GM18870 (cell line): ENCODE measurements at regions not wholly inside any gene's neighbourhood (a gene's known extent, or its start where the extent isn't known, plus 50 kb on each side); places are given as distances from the start of the nearest gene placed in this dataset.
A peak's percentile ranks its signal among the peaks of the same experiment; 100 is the strongest.

Experiments used
- ATAC-seq: cut with Tn5 transposase; IDR thresholded peaks from one replicate; pipeline ENCODE4 v1.9.1; 2021; ENCODE audit warnings: moderate library complexity; ENCODE audit not compliant: unreplicated experiment

DNA sequence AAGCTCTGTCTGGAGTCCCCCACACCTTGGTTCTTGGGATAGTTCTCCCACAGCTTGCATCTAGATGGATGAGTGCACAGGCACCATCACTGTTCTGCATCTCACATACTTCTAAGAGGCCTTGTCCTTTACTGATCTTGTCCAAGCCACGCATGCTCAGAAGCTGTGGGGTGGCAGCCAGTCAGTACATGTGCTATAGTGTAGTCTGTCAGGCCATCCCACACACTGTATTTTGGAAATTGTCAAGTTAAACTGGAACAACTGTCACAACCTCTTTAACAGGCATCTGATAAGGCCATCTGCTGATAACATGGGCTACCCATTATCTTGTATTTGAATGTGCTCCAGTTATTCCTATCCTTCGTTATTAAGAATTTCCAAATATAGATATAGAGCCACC lies 296.5 kb upstream of the AZI2 start:
- no peak for ATAC-seq

DNA sequence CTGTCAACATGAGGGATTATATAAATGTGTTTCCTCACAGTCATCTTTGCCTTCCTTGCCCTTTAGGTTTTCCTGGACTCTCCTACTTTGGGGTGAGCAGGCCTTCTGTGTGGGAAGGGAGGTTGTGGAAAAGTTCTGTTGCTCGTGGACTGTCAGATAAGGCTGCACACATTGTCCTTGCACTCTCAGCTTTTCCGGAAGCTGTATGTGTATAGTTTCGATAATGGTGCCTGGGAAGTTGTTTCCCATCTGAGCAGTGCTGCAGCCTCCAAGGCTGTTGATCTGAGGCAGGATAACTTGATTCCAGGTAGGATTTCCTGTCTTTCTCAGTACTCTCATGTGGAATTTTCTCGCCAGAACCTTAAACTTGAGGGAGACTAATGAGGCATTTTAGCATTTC lies 297.8 kb upstream of the AZI2 start:
- ATAC-seq = no peak

DNA sequence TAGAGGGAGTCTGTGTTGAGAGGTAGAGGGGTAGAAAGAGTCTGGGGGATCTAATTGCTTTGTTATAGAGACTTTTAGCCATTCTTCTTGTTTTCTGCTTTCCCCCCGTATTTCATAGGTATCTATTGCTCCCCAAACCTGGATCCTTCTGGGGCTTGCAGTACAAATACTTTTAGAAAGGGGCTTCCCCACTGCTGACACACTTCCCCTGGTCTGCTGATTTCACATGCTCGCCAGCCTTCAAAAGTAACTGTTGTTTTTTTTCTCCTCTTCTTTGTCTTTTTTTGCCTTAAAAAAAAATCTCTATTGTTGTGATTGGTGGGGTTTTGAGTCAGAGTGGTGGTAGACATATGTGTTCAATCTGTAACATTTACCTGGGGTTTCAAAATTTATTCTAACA lies 300.6 kb upstream of the AZI2 start:
- no peak for ATAC-seq

DNA sequence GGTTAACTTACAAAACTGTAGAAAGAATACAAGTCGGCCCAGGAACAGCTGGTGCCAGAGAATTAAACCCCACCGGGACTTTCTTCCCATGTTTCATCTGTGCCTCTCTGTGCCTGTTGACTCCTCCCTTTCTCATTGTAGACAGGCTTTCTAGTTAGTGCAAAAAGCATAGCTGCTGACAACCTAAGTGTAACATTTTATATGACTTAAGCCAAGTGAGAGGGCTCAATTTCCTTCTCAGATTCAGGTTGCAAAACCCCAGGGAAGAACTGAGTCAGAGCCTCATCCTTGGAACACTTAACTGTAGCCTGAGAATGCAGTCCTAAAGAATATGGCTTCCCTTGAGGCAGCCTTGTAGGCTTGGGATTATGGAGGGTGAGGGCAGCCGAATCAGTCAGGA lies 302.5 kb upstream of the AZI2 start:
- ATAC-seq = no peak

DNA sequence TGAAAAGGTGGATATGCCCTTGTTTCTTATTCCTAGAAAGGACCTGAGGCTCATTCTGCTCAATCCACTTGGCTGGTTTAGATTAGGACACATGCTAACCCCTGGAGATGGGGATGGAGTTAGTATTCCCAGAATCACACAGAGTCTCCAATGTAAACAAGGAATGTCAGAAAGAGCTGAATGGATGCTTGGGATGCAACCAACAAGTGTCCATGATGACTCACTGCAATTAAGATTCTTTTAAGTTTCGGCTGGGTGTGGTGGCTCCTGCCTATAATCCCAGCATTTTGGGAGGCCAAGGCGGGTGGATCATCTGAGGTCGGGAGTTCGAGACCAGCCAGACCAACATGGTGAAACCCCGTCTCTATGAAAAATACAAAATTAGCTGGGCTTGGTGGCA lies 315.5 kb upstream of the AZI2 start:
- ATAC-seq = no peak

DNA sequence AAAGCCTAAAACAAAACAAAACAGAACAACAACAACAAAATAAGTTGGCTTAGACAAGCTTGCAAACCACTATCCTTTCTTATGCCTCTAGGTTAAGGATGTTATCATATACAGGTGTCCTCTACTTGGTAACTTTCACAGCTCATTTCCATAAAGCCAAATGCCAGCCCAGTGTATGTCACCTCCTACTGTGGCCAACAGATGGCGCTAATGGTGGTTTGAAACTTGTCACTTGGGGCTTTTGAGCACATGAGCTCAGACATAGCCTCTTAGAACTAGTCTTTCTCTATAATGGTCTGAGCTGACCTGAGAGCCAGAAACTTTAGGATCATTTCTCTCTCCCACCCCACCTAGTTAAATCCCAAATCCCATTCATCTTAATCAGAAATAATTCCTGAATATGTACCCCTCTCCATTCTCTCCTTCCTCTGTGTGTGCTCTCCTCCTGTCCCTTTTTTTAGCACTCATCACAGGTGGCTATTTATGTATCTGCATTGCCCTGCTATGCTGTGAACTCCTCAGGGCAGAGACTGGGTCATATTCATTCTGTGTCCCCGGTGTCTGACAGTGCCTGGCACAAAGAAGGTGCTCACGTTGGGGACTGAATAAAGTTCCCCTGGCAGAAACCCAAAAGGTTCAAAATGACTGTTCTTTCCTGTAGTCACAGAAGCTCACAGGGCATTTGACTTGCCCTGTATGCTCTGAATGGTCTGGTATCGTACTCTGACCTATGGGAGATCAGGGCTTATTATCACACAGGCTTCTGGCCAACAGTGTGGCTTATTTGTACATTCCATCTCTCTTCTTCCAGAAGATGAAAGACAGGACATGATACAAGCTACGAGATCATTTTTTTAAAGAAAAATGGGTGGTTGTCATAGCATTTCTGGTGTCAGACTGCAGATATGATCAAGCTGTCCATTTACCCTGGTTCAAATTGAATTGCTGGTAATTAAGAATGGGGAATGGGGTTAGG lies 319.3 kb upstream of the AZI2 start:
- ATAC-seq = peak; percentile 89

DNA sequence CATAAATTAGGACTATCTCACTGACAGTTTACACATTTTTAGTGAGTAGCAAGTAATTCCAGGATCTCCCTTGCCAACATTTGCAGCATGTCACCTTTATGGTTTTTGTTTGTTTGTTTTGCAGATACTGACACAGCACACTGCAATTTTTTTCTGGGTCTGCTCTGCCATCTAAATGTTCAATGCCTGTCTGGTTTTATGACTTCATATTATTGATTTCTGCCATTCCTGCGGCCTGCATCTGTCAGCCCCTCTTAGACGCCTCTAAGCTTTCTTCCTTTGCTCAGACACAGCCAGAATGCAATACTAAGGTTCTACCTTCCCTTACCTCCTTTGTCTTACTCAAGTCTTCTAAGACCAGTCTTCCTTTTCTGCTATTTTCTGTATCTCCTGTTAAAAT lies 321.2 kb upstream of the AZI2 start:
- no peak for ATAC-seq

DNA sequence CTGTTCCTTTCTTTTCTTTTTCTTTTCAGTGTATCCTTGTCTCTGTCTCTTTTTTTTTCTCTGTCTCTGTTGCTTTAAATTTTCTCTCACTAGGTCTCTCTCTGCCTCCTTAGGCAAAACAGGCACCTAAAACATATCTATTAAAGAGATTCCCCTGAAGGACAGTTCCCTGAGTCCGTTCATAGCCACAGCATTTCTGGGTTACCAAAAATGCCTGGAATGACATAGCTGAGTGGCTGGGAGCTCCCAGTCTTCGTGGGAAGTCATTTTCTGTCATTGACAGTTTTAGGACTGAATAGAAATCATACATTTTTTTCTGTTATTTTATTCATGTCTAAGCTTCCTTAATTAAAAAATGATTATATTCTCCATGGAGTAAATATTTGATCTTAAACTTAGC lies 323.8 kb upstream of the AZI2 start:
- ATAC-seq = no peak

DNA sequence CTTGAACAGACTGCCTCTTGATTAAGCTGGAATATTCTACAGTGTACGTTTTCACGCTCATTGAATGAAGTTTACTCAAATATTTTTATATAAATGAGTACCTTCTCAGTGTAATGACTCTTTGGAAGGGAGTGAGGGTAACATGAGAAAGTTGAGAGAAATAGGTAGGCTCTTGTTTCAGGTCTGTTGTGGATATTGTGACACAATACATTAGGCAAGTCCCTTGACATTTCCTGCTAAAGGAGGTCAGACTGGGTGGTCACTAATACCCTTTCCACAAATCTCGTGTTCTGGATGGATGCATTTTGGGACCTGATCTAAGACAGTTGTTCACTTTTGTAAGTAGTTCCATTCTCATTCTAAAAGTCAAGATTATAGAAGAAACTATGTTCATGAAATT lies 324.8 kb upstream of the AZI2 start:
- no peak for ATAC-seq

DNA sequence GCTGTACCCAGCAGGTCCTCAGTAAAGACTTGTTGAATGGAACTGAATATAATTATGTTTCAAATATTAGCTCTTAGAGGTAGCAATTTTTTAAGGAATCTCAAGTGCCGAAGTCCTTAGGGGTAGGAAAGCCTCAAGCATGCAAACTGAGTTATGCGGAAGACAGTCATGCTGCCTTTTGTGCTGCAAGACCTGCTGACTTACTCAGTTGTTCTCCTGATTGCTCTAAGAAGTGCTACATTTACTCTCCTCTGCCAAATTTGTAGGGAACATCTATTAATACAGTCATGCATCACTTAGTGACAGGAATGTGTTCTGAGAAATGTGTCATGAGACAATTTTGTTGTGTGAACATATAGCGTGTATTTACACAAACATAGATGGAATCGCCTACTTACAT lies 325.6 kb upstream of the AZI2 start:
- ATAC-seq = no peak

DNA sequence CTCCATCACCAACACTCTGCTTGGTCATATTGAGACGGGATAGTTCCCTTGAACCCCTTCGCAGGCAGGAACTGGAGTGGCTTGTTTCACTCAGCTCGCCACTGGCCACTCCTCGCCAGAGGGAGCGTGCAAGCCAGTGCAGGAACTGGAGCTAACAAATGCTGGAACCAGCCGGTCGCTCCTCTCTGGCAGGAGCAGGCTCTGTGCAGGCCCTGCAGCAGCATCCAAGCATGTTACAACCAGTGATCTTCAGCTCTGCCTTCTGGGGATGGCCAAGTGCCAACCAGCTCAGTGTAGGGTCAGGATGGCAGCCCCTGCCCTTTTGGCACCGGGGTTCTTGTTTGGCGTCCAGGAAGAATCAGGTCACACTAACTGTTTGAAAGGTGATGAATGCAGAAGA lies 329.0 kb upstream of the AZI2 start:
- ATAC-seq = no peak

DNA sequence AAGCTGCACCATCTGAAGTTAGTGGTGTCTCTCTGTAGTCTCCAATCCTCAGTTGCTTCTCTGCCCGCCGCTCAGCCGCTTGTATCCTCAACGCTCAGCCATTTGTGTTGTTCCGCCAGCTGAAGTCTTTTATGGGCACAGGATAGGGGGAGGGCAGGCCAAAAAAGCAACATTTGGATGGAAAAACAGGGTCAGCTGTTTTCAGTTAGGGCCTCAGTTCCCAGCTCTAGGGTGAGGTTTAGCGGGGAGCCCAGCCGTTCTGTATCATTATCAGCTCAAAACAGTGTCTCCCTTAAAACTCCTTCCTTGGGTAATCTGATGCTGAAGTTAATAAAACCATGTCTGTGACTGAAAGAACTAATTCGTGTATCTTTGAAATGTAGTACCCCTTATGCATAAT lies 329.5 kb upstream of the AZI2 start:
- no peak for ATAC-seq

DNA sequence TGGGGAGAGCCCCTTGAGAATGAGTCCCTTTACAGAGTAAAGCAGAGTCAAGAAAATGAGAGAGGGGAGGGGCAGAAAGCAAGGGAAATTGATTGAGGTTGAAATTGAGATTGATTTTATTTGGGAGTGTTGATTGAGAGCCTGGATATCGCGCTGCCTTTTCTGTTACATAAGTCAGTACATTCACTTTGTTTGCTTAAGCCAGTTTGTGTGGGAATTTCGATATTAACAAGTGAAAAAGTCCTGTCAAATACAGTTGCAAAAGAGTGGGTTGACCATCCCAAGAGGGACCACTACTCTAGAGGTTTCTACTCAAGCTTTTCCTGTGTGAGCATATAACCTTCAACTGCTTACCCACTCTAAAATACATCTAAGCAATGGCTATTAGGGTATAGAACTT lies 331.4 kb upstream of the AZI2 start:
- no peak for ATAC-seq

DNA sequence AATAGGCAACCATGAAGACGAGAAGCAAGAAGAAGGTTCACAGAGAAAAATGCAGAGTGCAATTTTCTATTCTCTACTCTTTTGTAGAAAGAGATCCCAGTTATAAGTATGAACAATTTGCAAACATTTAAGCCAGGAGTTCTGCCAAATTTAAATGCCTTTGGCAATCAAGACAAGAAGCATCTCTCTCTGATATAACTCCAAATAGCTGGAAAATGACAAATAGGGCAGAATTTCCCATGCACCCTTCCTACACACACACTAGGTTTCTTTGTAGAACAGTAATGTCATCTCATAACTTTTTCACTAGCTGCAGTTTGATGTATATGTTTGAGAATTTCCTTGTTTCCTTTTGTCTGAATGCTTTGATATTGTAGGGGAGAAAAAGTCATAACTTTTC lies 333.5 kb upstream of the AZI2 start:
- ATAC-seq = no peak

DNA sequence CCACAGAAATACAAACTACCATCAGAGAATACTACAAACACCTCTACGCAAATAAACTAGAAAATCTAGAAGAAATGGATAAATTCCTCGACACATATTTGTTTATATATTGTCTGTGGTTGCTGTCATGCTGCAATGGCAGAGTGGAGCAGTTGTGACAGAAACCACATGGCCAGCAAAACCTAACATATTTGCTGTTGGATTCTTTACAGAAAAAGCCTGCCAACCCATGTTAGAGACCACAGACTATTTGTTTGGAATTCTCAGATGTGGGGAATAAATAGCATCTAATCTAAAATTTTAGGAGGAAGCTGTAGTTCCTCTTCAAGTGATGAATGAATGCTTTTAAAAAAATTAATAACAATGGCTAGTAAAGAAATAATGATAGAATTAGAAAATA lies 341.6 kb upstream of the AZI2 start:
- ATAC-seq = no peak

DNA sequence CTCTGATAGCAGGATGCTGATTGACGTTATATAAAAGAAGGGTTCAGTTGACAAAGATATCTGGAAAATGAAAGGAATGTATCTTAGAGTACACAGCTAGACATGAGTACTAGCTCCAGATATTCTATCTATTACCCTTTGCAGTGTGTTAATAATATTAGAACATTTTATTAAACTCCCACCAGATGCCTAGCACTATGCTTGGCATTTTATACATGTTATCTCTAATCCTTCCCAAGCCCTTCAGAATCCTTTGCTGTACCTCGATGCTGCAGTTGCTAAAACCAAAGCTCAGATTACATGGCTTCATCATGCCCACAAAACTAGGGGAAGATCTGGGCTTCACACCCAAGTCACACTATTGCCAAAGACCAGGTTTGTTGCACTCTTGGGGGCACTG lies 350.1 kb upstream of the AZI2 start:
- no peak for ATAC-seq

DNA sequence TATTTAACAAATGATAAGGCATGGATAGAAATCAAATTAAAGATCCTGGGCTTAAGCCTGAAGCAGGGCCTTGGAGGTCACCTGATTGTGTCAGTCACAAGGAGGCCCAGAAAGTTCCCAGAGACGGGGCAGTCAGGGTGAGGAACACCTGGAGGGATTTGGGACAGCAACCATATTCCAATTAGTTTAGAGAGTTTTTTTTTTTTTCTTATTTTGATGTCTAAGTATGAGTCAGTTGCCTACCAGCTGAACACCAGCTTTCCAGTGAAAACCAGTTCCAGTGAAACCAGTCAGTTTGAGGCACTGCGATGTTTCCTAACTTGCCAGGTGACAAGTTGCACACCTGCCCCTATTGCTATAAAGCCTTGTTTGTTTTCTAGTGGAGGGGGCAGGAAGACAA lies 350.7 kb upstream of the AZI2 start:
- ATAC-seq = no peak

DNA sequence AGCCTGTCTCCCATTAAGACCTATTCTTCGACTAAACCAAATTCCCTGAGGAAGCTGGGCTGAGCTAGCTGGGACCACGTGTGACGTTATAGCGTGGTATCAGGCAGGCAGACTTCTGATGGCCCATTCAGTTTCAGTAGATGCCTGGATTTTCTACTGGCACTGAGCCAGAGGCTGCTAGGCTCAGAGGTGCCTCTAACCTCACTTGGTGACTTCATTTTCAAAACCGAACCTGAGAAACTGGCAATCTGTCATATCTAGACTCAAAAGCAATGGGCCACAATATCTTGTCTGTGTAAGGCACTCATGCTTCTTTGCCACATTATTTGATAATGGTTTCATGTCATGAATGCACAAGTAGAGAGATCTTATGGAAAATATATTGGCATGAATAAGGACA lies 352.1 kb upstream of the AZI2 start:
- no peak for ATAC-seq

DNA sequence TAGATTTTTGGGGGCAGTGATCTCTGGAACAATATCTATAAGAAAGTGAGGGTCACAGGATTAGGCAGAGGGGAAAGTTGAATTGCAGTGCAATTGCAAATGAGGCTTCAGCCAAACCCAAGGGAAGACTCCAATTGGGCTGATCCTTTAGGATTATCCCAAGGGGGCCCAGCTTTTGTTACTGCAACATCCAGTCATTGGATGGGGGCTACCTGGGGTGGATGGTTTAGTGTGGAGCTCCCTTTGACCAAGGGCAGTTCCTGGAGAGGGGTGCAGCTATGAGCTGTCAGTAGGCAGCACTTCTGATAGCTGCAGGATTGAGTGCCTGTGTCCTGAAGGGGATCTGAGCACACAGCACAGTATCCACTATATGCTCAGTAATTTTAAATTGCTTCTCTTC lies 355.2 kb upstream of the AZI2 start:
- ATAC-seq = no peak

DNA sequence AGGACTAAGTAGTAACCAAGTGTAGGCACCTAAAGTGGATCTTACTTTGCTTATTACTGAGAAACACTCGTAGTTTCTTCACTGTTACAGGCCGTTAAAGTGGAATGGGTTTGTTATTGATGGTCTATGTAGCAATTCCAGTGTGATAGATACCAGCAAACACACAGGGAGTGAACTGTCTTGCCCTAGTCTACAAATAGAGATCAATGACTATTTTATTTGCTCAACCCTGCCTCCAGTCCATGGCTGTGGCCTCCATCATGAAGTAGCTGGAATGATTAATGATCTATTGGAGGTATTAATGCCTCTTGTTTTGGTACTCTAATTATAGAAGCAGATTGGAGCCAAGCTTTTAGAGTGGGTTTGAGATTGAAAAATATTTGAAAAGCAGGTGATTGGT lies 362.7 kb upstream of the AZI2 start:
- no peak for ATAC-seq

DNA sequence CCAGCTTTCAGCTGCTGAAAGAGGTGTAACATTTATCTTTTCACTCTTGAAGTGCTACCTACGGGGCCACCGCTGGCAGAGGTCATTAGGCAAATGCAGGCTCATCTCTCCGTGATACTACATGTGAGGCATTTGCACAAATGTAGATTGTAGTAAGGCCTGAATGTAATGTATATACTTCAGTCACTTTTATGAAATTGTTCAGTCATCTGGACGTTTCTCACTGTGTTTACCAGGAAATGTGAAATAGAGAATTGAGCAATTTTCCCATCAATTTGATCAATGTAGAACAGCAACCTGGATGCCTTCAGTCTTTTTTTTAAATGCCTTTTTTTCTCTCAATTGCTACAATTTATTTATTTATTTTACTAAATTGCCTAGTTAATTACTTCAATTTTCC lies 368.3 kb upstream of the AZI2 start:
- ATAC-seq = no peak

DNA sequence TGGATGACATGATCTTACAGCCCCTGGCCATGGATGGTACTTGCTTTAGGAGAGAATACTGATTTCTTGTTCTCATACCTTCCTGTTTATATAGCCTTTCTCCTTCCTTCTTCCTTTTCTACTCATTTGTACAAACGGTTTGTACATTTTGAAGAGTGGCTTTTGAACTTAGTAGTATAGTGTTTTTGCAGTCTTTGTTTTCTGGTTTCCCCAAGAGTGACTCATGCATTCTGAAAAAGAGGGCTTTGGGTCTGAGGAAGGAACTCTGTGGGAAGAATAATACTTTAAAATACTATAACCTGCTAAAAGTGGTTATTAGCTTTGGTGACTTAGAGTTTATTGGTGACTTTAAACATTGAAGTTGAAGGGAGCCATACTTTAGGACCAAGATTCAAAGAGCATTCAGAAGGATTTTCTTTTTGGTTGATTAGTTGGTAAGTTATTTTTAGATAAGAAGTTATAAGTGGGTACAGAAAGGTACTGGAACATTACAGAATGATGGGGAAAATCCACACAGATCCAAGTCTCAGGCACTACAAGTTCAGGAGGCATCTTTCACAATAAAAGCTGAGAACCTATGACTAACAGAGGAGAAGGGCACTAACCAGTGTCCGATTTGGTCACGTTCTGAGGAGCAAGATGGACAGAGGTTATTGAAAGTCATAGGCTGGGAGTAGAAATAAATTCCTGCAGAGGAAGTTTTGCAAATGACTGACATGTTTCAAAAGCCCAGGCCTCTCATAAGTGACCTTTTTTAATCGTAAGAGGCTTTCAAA lies 369.6 kb upstream of the AZI2 start:
- ATAC-seq = no peak
